HepG2 (cell line): ENCODE measurements at regions not wholly inside any gene's neighbourhood (a gene's known extent, or its start where the extent isn't known, plus 50 kb on each side); places are given as distances from the start of the nearest gene placed in this dataset.

Experiments
- ATAC-seq: fragments of 200-7000 bp; cut with Tn5 transposase; 3 replicates; pipeline ENCODE4 v1.9.1; 2020; ENCODE audit warnings: mild to moderate bottlenecking, moderate library complexity
- BruUV-seq: library from RNA; stranded (reverse); fragments of 400-500 nt; replicated peaks from 2 replicates; lab custom pipeline; 2021; lab: Mats Ljungman, UMichigan
- CTCF ChIA-PET: fragments of 300-600 bp; formaldehyde crosslinking; extraction: SDS; loops from one replicate; lab custom pipeline; 2021; ENCODE audit warnings: low total read pairs, inconsistent platforms, low intra/inter-chr PET ratio; lab: Yijun Ruan, JAX
- POLR2A ChIA-PET: fragments of 350-600 bp; sonication (Branson Sonifier 250); formaldehyde crosslinking; loops from one replicate; lab custom pipeline; 2020; ENCODE audit warnings: antibody characterized with exemption, inconsistent platforms; lab: Yijun Ruan, JAX
- DNase-seq: peaks from one replicate; pipeline ENCODE4 v3.0.0-alpha.2; 2015; ENCODE audit warnings: low spot score
- FAIRE-seq: peaks from 3 replicates; lab custom pipeline; 2011; peaks lifted over from hg19 to GRCh38; lab: Jason Lieb, UNC
- H2AFZ ChIP-seq: one replicate; pipeline ENCODE4 v1.6.1; 2011; ENCODE audit warnings: low read length, inconsistent platforms
- H3K27ac ChIP-seq: fragments of 300-600 bp; 3 replicates; pipeline ENCODE4 v1.8.0; 2011; ENCODE audit warnings: mixed run types, mild to moderate bottlenecking, mixed read lengths, low read length, inconsistent platforms; ENCODE audit not compliant: insufficient read depth; ENCODE audit errors: extremely low read length
- H3K27me3 ChIP-seq, 2 experiments: fragments of 200-600 bp in 1 of 2; 2 replicates in 1 of 2; 3 replicates in 1 of 2; pipeline versions ENCODE4 v1.6.0 to v1.8.0; 2011; ENCODE audit warnings: low read length in 2 of 2, mild to moderate bottlenecking in 2 of 2, moderate library complexity in 2 of 2, inconsistent platforms in 1 of 2; ENCODE audit not compliant: insufficient read depth in 2 of 2, control insufficient read depth in 1 of 2
- H3K36me3 ChIP-seq, 2 experiments: fragments of 200-600 bp in 1 of 2; replicated peaks in 1 of 2; 2 replicates in 1 of 2; 3 replicates in 1 of 2; pipeline versions ENCODE4 v1.5.1 to v1.8.0; 2011; ENCODE audit warnings: low read length in 2 of 2, inconsistent platforms in 1 of 2; ENCODE audit not compliant: insufficient read depth in 2 of 2, control insufficient read depth in 1 of 2
- H3K4me1 ChIP-seq: 2 replicates; pipeline ENCODE4 v1.5.1; 2012; ENCODE audit warnings: low read length, inconsistent platforms; ENCODE audit not compliant: insufficient read depth
- H3K4me2 ChIP-seq: 2 replicates; pipeline ENCODE4 v1.6.0; 2011; ENCODE audit warnings: low read depth, low read length, inconsistent platforms
- H3K4me3 ChIP-seq, 3 experiments: fragments of 200-600 bp in 1 of 3; sonication (generic), shearing (Covaris generic) in 1 of 3; replicated peaks in 1 of 3; 2 replicates each; pipeline ENCODE4 v1.5.1; 2011 to 2016; ENCODE audit warnings: low read length in 3 of 3, inconsistent platforms in 2 of 3, low read depth in 2 of 3, mild to moderate bottlenecking in 2 of 3, control low read depth in 1 of 3, mixed read lengths in 1 of 3; ENCODE audit not compliant: insufficient read depth in 1 of 3
- H3K79me2 ChIP-seq: one replicate; pipeline ENCODE4 v1.6.1; 2011; ENCODE audit warnings: low read length, inconsistent platforms; ENCODE audit not compliant: insufficient read depth
- H3K9ac ChIP-seq: 2 replicates; pipeline ENCODE4 v1.6.0; 2011; ENCODE audit warnings: mild to moderate bottlenecking, low read depth, low read length, inconsistent platforms; ENCODE audit not compliant: insufficient read depth
- H3K9me3 ChIP-seq: 2 replicates; pipeline ENCODE4 v1.5.1; 2012; ENCODE audit warnings: mild to moderate bottlenecking, low read length
- H4K20me1 ChIP-seq: 2 replicates; pipeline ENCODE4 v1.6.0; 2011; ENCODE audit warnings: inconsistent platforms, mild to moderate bottlenecking, low read length, moderate library complexity; ENCODE audit not compliant: insufficient read depth
- CENPT ChIP-seq: sonication (generic); formaldehyde crosslinking; IDR thresholded peaks from 2 replicates; pipeline ENCODE4 v1.8.0; 2022; ENCODE audit warnings: low read depth, mild to moderate bottlenecking, moderate library complexity, missing genetic modification reagents
- ELF3 ChIP-seq: IDR thresholded peaks from 2 replicates; pipeline ENCODE4 v1.6.1; 2016; ENCODE audit warnings: missing genetic modification reagents, missing compliant biosample characterization
- FOXC1 ChIP-seq: sonication (generic); formaldehyde crosslinking; IDR thresholded peaks from 2 replicates; pipeline ENCODE4 v1.8.0; 2022; ENCODE audit warnings: mild to moderate bottlenecking, missing genetic modification reagents, borderline replicate concordance
- HHEX ChIP-seq: IDR thresholded peaks from 2 replicates; pipeline ENCODE4 v1.6.1; 2016; ENCODE audit warnings: control low read depth
- HINFP ChIP-seq: sonication (generic); formaldehyde crosslinking; IDR thresholded peaks from 2 replicates; pipeline ENCODE4 v1.4.0; 2020; ENCODE audit warnings: low read depth, mild to moderate bottlenecking, missing genetic modification reagents
- PHF5A ChIP-seq: IDR thresholded peaks from one replicate; pipeline ENCODE4 v1.6.1; 2018; ENCODE audit warnings: low read depth, missing genetic modification reagents; ENCODE audit not compliant: unreplicated experiment
- PRDM15 ChIP-seq: sonication (generic); formaldehyde crosslinking; IDR thresholded peaks from 2 replicates; pipeline ENCODE4 v1.4.0; 2020; ENCODE audit warnings: missing genetic modification reagents
- SIX1 ChIP-seq: sonication (generic); formaldehyde crosslinking; IDR thresholded peaks from 2 replicates; pipeline ENCODE4 v1.4.0; 2020; ENCODE audit warnings: missing genetic modification reagents, borderline replicate concordance
- SMC3 ChIP-seq: IDR thresholded peaks from 2 replicates; pipeline ENCODE4 v1.6.1; 2011; ENCODE audit warnings: low read length, improper control_type of control experiment
- SUZ12 ChIP-seq: fragments of 150-350 bp; IDR thresholded peaks from 2 replicates; pipeline ENCODE4 v1.6.1; 2014; ENCODE audit warnings: low read depth, low read length
- ZBTB33 ChIP-seq: sonication (generic); formaldehyde crosslinking; IDR thresholded peaks from 2 replicates; pipeline ENCODE4 v1.4.0; 2020; ENCODE audit warnings: missing genetic modification reagents
- ZNF563 ChIP-seq: sonication (generic); formaldehyde crosslinking; IDR thresholded peaks from 2 replicates; pipeline ENCODE4 v1.8.0; 2022; ENCODE audit warnings: mild to moderate bottlenecking, moderate library complexity, missing genetic modification reagents
- ZNF615 ChIP-seq: sonication (generic); formaldehyde crosslinking; IDR thresholded peaks from 2 replicates; pipeline ENCODE4 v1.5.0; 2020; ENCODE audit warnings: mild to moderate bottlenecking, missing genetic modification reagents, borderline replicate concordance
- ZNF761 ChIP-seq: sonication (generic); formaldehyde crosslinking; conservative IDR thresholded peaks from 2 replicates; pipeline ENCODE4 v1.4.0; 2020; ENCODE audit warnings: mild to moderate bottlenecking, missing genetic modification reagents
- ZNF83 ChIP-seq: sonication (generic); formaldehyde crosslinking; IDR thresholded peaks from 2 replicates; pipeline ENCODE4 v1.4.0; 2020; ENCODE audit warnings: missing genetic modification reagents, mild to moderate bottlenecking, borderline replicate concordance
- ZNF883 ChIP-seq: sonication (generic); formaldehyde crosslinking; IDR thresholded peaks from 2 replicates; pipeline ENCODE4 v1.5.1; 2020; ENCODE audit warnings: mild to moderate bottlenecking, missing genetic modification reagents; ENCODE audit errors: not compliant biosample characterization
- ZXDC ChIP-seq: sonication (generic); formaldehyde crosslinking; IDR thresholded peaks from 2 replicates; pipeline ENCODE4 v1.5.0; 2020; ENCODE audit warnings: mild to moderate bottlenecking, missing genetic modification reagents
- WGBS: methylation state at CpG from one replicate; pipeline ENCODE4 v1.1.6; 2017; ENCODE audit warnings: low lambda C conversion rate; 5-methylcytosine and 5-hydroxymethylcytosine counted together
- in situ Hi-C: cut with HindIII; loops from 2 replicates; pipeline ENCODE4 v1.10.0; 2017; ENCODE audit warnings: low pct_unique_long_range_greater_than_20kb; ENCODE audit not compliant: extremely low pct_ligation_motif_present
- intact Hi-C: fragments of 100-400 bp; cut with micrococcal nuclease; formaldehyde crosslinking; loops from one replicate; pipeline ENCODE4 v1.10.0; 2022; ENCODE audit not compliant: unreplicated experiment

- H3K36me3 ChIP-seq = no peaks in the 10 kb centered on the region
- DNase-seq (no peak), FAIRE-seq (no peak), ATAC-seq (no peak)
- no peak overlapping the region for H3K4me3 ChIP-seq
- no peaks in the 10 kb centered on the region for H4K20me1 ChIP-seq
- CTCF ChIA-PET = no interaction called here
- BruUV-seq = no TSS peak
- H3K9me3 ChIP-seq = peaks cover 82% of the 10 kb centered on the region
- WGBS = 16% methylated on average over 5 of the region's 5 CpGs
- no peaks in the 10 kb centered on the region for H3K79me2 ChIP-seq
- H3K27me3 ChIP-seq = no peaks in the 10 kb centered on the region
- no peak overlapping the region for H3K9ac ChIP-seq
- H2AFZ ChIP-seq = no peak overlapping the region
- POLR2A ChIA-PET = no interaction called here
- H3K4me1 ChIP-seq = no peaks in the 10 kb centered on the region
- no peak overlapping the region for H3K27ac ChIP-seq
- H3K4me2 ChIP-seq = no peak overlapping the region
- intact Hi-C loops = no loop called here
- in situ Hi-C loops = no loop called here
- TF ChIP-seq HINFP (CRISPR knock-in tag) (no peak), ZNF761 (CRISPR knock-in tag) (no peak), ZNF615 (CRISPR knock-in tag) (no peak), FOXC1 (CRISPR knock-in tag) (no peak), SUZ12 (no peak), HHEX (no peak), PRDM15 (CRISPR knock-in tag) (no peak), ZXDC (CRISPR knock-in tag) (no peak), ZNF563 (CRISPR knock-in tag) (no peak), ZNF83 (CRISPR knock-in tag) (no peak), SMC3 (no peak), ZNF883 (CRISPR knock-in tag) (no peak), ELF3 (CRISPR knock-in tag) (no peak), PHF5A (CRISPR knock-in tag) (no peak), CENPT (CRISPR knock-in tag) (no peak), ZBTB33 (no peak), SIX1 (no peak)
These were observed 223.0 kb upstream of the ADAMTS5 start for GRCh38 chr21:27189870-27190269.
